Panc1 (cell line): ENCODE measurements at regions not wholly inside any gene's neighbourhood (a gene's known extent, or its start where the extent isn't known, plus 50 kb on each side); places are given as distances from the start of the nearest gene placed in this dataset.

Experiments
- ATAC-seq: fragments of 200-7000 bp; cut with Tn5 transposase; 2 replicates; pipeline ENCODE4 v1.9.1; 2020; ENCODE audit warnings: mild to moderate bottlenecking, moderate library complexity
- BruUV-seq: library from RNA; stranded (reverse); fragments of 400-500 nt; replicated peaks from 2 replicates; lab custom pipeline; 2021; lab: Mats Ljungman, UMichigan
- CTCF ChIA-PET: fragments of 300-600 bp; sonication (Branson Sonifier 250); formaldehyde crosslinking; loops from one replicate; lab custom pipeline; 2022; ENCODE audit warnings: antibody characterized with exemption; lab: Charles Lee
- POLR2A ChIA-PET: fragments of 300-600 bp; sonication (Branson Sonifier 250); formaldehyde crosslinking; loops from one replicate; lab custom pipeline; 2022; ENCODE audit warnings: antibody characterized with exemption; lab: Charles Lee
- DNase-seq: peaks from one replicate; pipeline ENCODE4 v3.0.0-alpha.2; 2010; ENCODE audit warnings: low read depth, low spot score
- H3K27ac ChIP-seq: 2 replicates; pipeline ENCODE4 v1.5.1; 2011; ENCODE audit warnings: mild to moderate bottlenecking, low read length, inconsistent platforms
- H3K27me3 ChIP-seq: fragments of 200-500 bp; sonication (Bioruptor generic); 2 replicates; pipeline ENCODE4 v1.6.0; 2014; ENCODE audit warnings: low read length, inconsistent platforms; ENCODE audit not compliant: control insufficient read depth, insufficient read depth
- H3K36me3 ChIP-seq: fragments of 200-500 bp; sonication (Bioruptor generic); 2 replicates; pipeline ENCODE4 v1.5.1; 2014; ENCODE audit warnings: inconsistent platforms, mild to moderate bottlenecking, low read length, moderate library complexity; ENCODE audit not compliant: control insufficient read depth, insufficient read depth
- H3K4me1 ChIP-seq: 2 replicates; pipeline ENCODE4 v1.5.1; 2011; ENCODE audit warnings: inconsistent platforms, mild to moderate bottlenecking, low read length, moderate library complexity; ENCODE audit not compliant: control insufficient read depth, insufficient read depth
- H3K4me3 ChIP-seq, 2 experiments: 2 replicates each; pipeline ENCODE4 v1.5.1; 2011 to 2012; ENCODE audit warnings: low read depth in 2 of 2, low read length in 2 of 2, mild to moderate bottlenecking in 2 of 2, inconsistent platforms in 1 of 2, moderate library complexity in 1 of 2
- H3K9me3 ChIP-seq: fragments of 200-500 bp; sonication (Bioruptor generic); 2 replicates; pipeline ENCODE4 v1.5.1; 2014; ENCODE audit warnings: low read depth, mild to moderate bottlenecking, inconsistent platforms, low read length, moderate library complexity; ENCODE audit not compliant: control insufficient read depth, insufficient read depth
- POLR2AphosphoS5 ChIP-seq: IDR thresholded peaks from 2 replicates; pipeline ENCODE4 v1.6.1; 2012; ENCODE audit warnings: mild to moderate bottlenecking, low read depth, low read length, moderate library complexity
- SIN3A ChIP-seq: IDR thresholded peaks from 2 replicates; pipeline ENCODE4 v1.6.1; 2012; ENCODE audit warnings: low read depth, mild to moderate bottlenecking, low read length, moderate library complexity, borderline replicate concordance; ENCODE audit not compliant: insufficient read depth
- TCF7L2 ChIP-seq: IDR thresholded peaks from 2 replicates; pipeline ENCODE4 v1.6.1; 2011; ENCODE audit warnings: mild to moderate bottlenecking, low read depth, low read length, inconsistent platforms
- in situ Hi-C: cut with HindIII; loops from 2 replicates; pipeline ENCODE4 v1.10.0; 2016; ENCODE audit warnings: low sequenced_read_pairs, low pct_unique_long_range_greater_than_20kb
- intact Hi-C: fragments of 100-400 bp; cut with micrococcal nuclease; formaldehyde crosslinking; loops from one replicate; pipeline ENCODE4 v1.10.0; 2022; ENCODE audit not compliant: unreplicated experiment
- TF ChIP-seq, protein P1 (sequence below), 2 experiments: IDR thresholded peaks; 2 replicates each; pipeline ENCODE4 v1.6.1; 2011 to 2012; ENCODE audit warnings: low read depth in 2 of 2, control low read depth in 1 of 2, low read length in 1 of 2, mild to moderate bottlenecking in 1 of 2, moderate library complexity in 1 of 2; ENCODE audit not compliant: insufficient read depth in 1 of 2
- TF ChIP-seq, protein P2 (sequence below): fragments of 450-650 bp; IDR thresholded peaks from 2 replicates; pipeline ENCODE4 v1.5.1; 2017; ENCODE audit warnings: mild to moderate bottlenecking

- no TSS peak for BruUV-seq
- in situ Hi-C loops: no loop called here
- no peak for DNase-seq
- intact Hi-C loops: no loop called here
- no peak for ATAC-seq
- Histone ChIP-seq H3K27ac (no peak overlapping the region), H3K9me3 (no peaks in the 10 kb centered on the region), H3K36me3 (no peaks in the 10 kb centered on the region), H3K27me3 (no peaks in the 10 kb centered on the region), H3K4me3 (no peak overlapping the region), H3K4me1 (no peaks in the 10 kb centered on the region)
- TF ChIP-seq TCF7L2 (no peak), SIN3A (no peak), POLR2AphosphoS5 (no peak)
- TF ChIP-seq, protein P1, sequence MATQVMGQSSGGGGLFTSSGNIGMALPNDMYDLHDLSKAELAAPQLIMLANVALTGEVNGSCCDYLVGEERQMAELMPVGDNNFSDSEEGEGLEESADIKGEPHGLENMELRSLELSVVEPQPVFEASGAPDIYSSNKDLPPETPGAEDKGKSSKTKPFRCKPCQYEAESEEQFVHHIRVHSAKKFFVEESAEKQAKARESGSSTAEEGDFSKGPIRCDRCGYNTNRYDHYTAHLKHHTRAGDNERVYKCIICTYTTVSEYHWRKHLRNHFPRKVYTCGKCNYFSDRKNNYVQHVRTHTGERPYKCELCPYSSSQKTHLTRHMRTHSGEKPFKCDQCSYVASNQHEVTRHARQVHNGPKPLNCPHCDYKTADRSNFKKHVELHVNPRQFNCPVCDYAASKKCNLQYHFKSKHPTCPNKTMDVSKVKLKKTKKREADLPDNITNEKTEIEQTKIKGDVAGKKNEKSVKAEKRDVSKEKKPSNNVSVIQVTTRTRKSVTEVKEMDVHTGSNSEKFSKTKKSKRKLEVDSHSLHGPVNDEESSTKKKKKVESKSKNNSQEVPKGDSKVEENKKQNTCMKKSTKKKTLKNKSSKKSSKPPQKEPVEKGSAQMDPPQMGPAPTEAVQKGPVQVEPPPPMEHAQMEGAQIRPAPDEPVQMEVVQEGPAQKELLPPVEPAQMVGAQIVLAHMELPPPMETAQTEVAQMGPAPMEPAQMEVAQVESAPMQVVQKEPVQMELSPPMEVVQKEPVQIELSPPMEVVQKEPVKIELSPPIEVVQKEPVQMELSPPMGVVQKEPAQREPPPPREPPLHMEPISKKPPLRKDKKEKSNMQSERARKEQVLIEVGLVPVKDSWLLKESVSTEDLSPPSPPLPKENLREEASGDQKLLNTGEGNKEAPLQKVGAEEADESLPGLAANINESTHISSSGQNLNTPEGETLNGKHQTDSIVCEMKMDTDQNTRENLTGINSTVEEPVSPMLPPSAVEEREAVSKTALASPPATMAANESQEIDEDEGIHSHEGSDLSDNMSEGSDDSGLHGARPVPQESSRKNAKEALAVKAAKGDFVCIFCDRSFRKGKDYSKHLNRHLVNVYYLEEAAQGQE (IDR thresholded peaks at IDR 0.05; ENCODE audit: insufficient read depth in 1 of 2, low read depth in 2 of 2, low read length in 1 of 2): no peak
- TF ChIP-seq, protein P2, sequence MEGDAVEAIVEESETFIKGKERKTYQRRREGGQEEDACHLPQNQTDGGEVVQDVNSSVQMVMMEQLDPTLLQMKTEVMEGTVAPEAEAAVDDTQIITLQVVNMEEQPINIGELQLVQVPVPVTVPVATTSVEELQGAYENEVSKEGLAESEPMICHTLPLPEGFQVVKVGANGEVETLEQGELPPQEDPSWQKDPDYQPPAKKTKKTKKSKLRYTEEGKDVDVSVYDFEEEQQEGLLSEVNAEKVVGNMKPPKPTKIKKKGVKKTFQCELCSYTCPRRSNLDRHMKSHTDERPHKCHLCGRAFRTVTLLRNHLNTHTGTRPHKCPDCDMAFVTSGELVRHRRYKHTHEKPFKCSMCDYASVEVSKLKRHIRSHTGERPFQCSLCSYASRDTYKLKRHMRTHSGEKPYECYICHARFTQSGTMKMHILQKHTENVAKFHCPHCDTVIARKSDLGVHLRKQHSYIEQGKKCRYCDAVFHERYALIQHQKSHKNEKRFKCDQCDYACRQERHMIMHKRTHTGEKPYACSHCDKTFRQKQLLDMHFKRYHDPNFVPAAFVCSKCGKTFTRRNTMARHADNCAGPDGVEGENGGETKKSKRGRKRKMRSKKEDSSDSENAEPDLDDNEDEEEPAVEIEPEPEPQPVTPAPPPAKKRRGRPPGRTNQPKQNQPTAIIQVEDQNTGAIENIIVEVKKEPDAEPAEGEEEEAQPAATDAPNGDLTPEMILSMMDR: no peak
- CTCF ChIA-PET: no interaction called here
- POLR2A ChIA-PET: no interaction called here
These were observed 108.6 kb downstream of the ACTRT1 start for GRCh38 chrX:127943571-127943970.

GRCh38 chrX:127908384-127908783 lies 143.8 kb downstream of the ACTRT1 start:
- in situ Hi-C loops (no loop called here), intact Hi-C loops (no loop called here)
- Histone ChIP-seq H3K36me3 (no peaks in the 10 kb centered on the region), H3K9me3 (no peaks in the 10 kb centered on the region), H3K27me3 (no peaks in the 10 kb centered on the region), H3K4me1 (no peaks in the 10 kb centered on the region), H3K4me3 (no peak overlapping the region), H3K27ac (no peak overlapping the region)
- no peak for DNase-seq
- POLR2A ChIA-PET: no interaction called here
- CTCF ChIA-PET: no interaction called here
- TF ChIP-seq, protein P1 (IDR thresholded peaks at IDR 0.05; ENCODE audit: insufficient read depth in 1 of 2, low read depth in 2 of 2, low read length in 1 of 2): no peak
- no peak for TF ChIP-seq TCF7L2
- no peak for TF ChIP-seq POLR2AphosphoS5
- ATAC-seq: no peak
- no TSS peak for BruUV-seq
